ENCODE measurements at regions not wholly inside any gene's neighbourhood (a gene's known extent, or its start where the extent isn't known, plus 50 kb on each side); places are given as distances from the start of the nearest gene placed in this dataset.

DNA sequence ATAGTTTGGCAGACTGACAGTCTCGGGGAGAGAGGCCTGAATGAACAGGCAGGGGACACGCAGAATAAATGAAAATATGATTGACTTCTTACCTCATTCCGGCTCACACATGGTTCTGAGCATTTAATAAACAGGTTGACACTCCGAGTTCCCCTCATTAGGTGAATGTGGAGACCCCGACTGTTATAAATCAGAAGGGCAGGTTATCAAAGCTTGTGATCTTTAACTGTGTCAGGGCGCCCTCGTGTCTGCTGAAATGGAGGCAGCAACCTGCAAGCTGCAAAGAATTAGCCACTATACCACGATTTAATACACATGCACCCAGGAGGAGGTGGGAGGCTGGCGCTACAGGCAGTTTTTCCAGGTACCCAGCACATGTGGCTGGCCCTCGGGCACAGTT is 627.5 kb downstream of the MED13L start:
- TF ChIP-seq, protein P1, sequence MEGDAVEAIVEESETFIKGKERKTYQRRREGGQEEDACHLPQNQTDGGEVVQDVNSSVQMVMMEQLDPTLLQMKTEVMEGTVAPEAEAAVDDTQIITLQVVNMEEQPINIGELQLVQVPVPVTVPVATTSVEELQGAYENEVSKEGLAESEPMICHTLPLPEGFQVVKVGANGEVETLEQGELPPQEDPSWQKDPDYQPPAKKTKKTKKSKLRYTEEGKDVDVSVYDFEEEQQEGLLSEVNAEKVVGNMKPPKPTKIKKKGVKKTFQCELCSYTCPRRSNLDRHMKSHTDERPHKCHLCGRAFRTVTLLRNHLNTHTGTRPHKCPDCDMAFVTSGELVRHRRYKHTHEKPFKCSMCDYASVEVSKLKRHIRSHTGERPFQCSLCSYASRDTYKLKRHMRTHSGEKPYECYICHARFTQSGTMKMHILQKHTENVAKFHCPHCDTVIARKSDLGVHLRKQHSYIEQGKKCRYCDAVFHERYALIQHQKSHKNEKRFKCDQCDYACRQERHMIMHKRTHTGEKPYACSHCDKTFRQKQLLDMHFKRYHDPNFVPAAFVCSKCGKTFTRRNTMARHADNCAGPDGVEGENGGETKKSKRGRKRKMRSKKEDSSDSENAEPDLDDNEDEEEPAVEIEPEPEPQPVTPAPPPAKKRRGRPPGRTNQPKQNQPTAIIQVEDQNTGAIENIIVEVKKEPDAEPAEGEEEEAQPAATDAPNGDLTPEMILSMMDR (IDR thresholded peaks at IDR 0.05), result no peak
- TF ChIP-seq POLR2A (IDR thresholded peaks at IDR 0.05), result no peak

Measured in Peyer's patch (tissue), 4 donors.